Smooth muscle cell (in vitro differentiated cells): ENCODE measurements at regions not wholly inside any gene's neighbourhood (a gene's known extent, or its start where the extent isn't known, plus 50 kb on each side); places are given as distances from the start of the nearest gene placed in this dataset.

ENCODE experiments used
- DNase-seq: peaks from one replicate; lab custom pipeline; 2025; ENCODE audit not compliant: unreplicated experiment; lab: John Stamatoyannopoulos, UW
- H2AFZ ChIP-seq: fragments of 200-600 bp; sonication (generic); 2 replicates; pipeline ENCODE4 v1.6.0; 2016; ENCODE audit warnings: antibody characterized with exemption, low read depth, mild to moderate bottlenecking
- H3F3A ChIP-seq: fragments of 200-600 bp; sonication (generic); 2 replicates; pipeline ENCODE4 v1.6.0; 2017; ENCODE audit warnings: antibody characterized with exemption, low read depth
- H3K27ac ChIP-seq: fragments of 200-600 bp; sonication (generic); 2 replicates; pipeline ENCODE4 v1.5.1; 2016; ENCODE audit warnings: low read depth, mild to moderate bottlenecking
- H3K27me3 ChIP-seq: fragments of 200-600 bp; sonication (generic); 2 replicates; pipeline ENCODE4 v1.6.1; 2016; ENCODE audit warnings: low read depth, mild to moderate bottlenecking
- H3K36me3 ChIP-seq: fragments of 200-600 bp; sonication (generic); 2 replicates; pipeline ENCODE4 v1.5.1; 2016; ENCODE audit warnings: low read depth
- H3K4me1 ChIP-seq: fragments of 200-600 bp; sonication (generic); 2 replicates; pipeline ENCODE4 v1.5.1; 2016; ENCODE audit warnings: low read depth
- H3K4me2 ChIP-seq: fragments of 200-600 bp; sonication (generic); 2 replicates; pipeline ENCODE4 v1.6.0; 2016; ENCODE audit warnings: mild to moderate bottlenecking
- H3K4me3 ChIP-seq: fragments of 200-600 bp; sonication (generic); 2 replicates; pipeline ENCODE4 v1.5.1; 2016; ENCODE audit warnings: mild to moderate bottlenecking
- H3K79me2 ChIP-seq: fragments of 200-600 bp; sonication (generic); 2 replicates; pipeline ENCODE4 v1.6.0; 2016; ENCODE audit warnings: low read depth, mild to moderate bottlenecking
- H3K9ac ChIP-seq: fragments of 200-600 bp; sonication (generic); 2 replicates; pipeline ENCODE4 v1.6.0; 2016; ENCODE audit warnings: low read depth
- H3K9me3 ChIP-seq: fragments of 200-600 bp; sonication (generic); replicated peaks from 2 replicates; pipeline ENCODE4 v1.5.1; 2016; ENCODE audit warnings: low read depth
- H4K20me1 ChIP-seq: fragments of 200-600 bp; sonication (generic); 2 replicates; pipeline ENCODE4 v1.6.0; 2016; ENCODE audit warnings: low read depth
- CTCF ChIP-seq: fragments of 200-600 bp; sonication (generic); IDR thresholded peaks from 2 replicates; pipeline ENCODE4 v1.5.1; 2017; ENCODE audit warnings: borderline replicate concordance, mild to moderate bottlenecking, antibody characterized with exemption; ENCODE audit not compliant: insufficient read depth, poor library complexity, severe bottlenecking
- WGBS: methylation state at CpG from one replicate; pipeline ENCODE4 v1.1.7; 2016; ENCODE audit warnings: low lambda C conversion rate; 5-methylcytosine and 5-hydroxymethylcytosine counted together

- Histone ChIP-seq H3K9ac (no peak overlapping the region), H3K4me2 (no peak overlapping the region), H3K4me3 (no peak overlapping the region), H3K9me3 (no peaks in the 10 kb centered on the region), H2AFZ (no peak overlapping the region), H3K27ac (no peak overlapping the region), H3K36me3 (no peaks in the 10 kb centered on the region), H3K4me1 (no peaks in the 10 kb centered on the region), H3K79me2 (no peaks in the 10 kb centered on the region), H3K27me3 (no peaks in the 10 kb centered on the region), H4K20me1 (no peaks in the 10 kb centered on the region), H3F3A (no peaks in the 10 kb centered on the region)
- 94% methylated on average over 2 of the region's 2 CpGs for WGBS
- no peak for TF ChIP-seq CTCF
- DNase-seq = no peak
These were observed 114.6 kb upstream of the ADGRL3 start for GRCh38 chr4:61085534-61085933.

GRCh38 chr4:61086357-61086756, 113.8 kb upstream of the ADGRL3 start:
- H3K36me3 ChIP-seq = no peaks in the 10 kb centered on the region
- H3K9me3 ChIP-seq = no peaks in the 10 kb centered on the region
- H3K4me3 ChIP-seq = no peak overlapping the region
- no peak overlapping the region for H3K9ac ChIP-seq
- no peaks in the 10 kb centered on the region for H3K27me3 ChIP-seq
- 77% methylated on average over 4 of the region's 4 CpGs for WGBS
- H3K4me1 ChIP-seq = no peaks in the 10 kb centered on the region
- H4K20me1 ChIP-seq = no peaks in the 10 kb centered on the region
- no peaks in the 10 kb centered on the region for H3F3A ChIP-seq
- H2AFZ ChIP-seq = no peak overlapping the region
- H3K4me2 ChIP-seq = no peak overlapping the region
- TF ChIP-seq CTCF = no peak
- no peaks in the 10 kb centered on the region for H3K79me2 ChIP-seq
- H3K27ac ChIP-seq = no peak overlapping the region
- DNase-seq = no peak

DNA sequence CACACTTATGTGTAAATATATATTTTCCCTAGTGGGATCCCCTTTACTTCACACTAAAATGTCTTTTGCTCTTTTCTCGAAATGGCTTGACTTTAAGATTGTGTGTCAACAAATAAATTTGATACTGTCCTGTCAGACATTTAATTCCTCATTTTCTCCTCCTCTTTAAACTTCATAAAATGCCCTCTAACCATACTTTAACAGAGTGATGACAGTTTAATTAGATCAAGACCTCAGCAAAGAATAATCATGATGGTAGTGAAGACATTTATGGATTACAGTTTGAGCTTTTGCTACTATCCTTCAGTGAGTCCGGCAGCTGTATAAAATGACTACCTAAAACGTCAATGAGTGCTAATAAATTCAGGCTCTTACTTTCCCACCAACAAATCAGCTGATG, 113.1 kb upstream of the ADGRL3 start:
- WGBS = 59% methylated on average over 3 of the region's 3 CpGs
- Histone ChIP-seq H3K9me3 (no peaks in the 10 kb centered on the region), H3K27ac (no peak overlapping the region), H3K4me3 (no peak overlapping the region), H3K4me2 (no peak overlapping the region), H3K4me1 (no peaks in the 10 kb centered on the region), H2AFZ (no peak overlapping the region), H3F3A (no peaks in the 10 kb centered on the region), H3K27me3 (no peaks in the 10 kb centered on the region), H3K79me2 (no peaks in the 10 kb centered on the region), H3K9ac (no peak overlapping the region), H4K20me1 (no peaks in the 10 kb centered on the region), H3K36me3 (no peaks in the 10 kb centered on the region)
- DNase-seq = no peak
- TF ChIP-seq CTCF = no peak

DNA sequence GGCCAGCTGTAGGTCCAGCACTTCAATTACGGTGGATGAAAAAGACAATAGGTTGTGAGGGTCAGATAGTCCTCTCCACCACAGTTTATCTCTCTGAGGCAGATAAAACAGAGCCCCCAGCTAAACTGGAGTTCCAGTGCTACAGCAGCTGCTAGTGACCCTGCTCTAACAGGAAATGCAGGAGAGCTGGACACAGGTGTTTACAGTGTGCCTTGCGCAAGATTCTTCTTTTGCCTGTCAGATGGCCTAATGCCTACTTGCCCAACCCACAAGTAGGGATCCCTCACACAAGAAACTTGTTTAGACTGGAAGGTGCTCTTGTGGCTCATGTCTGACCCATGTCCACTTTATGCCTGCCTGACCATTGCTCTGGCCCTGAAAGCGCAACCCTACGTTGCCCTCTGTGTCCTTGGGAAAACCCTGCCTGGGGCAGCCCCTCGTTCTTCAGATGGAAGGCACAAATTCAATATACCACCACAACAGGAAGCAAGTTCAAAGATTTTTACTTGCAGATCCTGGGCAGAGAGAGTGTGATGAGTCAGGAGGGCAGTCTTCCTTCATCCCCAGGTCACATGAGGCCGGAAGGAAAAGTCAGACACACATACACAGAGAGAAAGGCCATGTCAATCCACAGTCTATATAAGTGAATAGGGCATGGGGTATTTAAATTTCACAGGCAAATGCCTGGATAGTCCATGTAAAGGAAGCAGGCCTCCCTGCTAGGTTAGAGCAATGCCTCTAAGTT, 105.1 kb upstream of the ADGRL3 start:
- no peaks in the 10 kb centered on the region for H3K4me1 ChIP-seq
- H3F3A ChIP-seq = no peaks in the 10 kb centered on the region
- no peak for DNase-seq
- no peaks in the 10 kb centered on the region for H4K20me1 ChIP-seq
- no peak for TF ChIP-seq CTCF
- H3K4me2 ChIP-seq = no peak overlapping the region
- no peak overlapping the region for H2AFZ ChIP-seq
- H3K9me3 ChIP-seq = no peaks in the 10 kb centered on the region
- no peak overlapping the region for H3K4me3 ChIP-seq
- H3K27ac ChIP-seq = no peak overlapping the region
- H3K36me3 ChIP-seq = no peaks in the 10 kb centered on the region
- 92% methylated on average over 6 of the region's 6 CpGs for WGBS
- H3K9ac ChIP-seq = no peak overlapping the region
- no peaks in the 10 kb centered on the region for H3K79me2 ChIP-seq
- H3K27me3 ChIP-seq = no peaks in the 10 kb centered on the region
